Endothelial cell (in vitro differentiated cells): ENCODE measurements at regions not wholly inside any gene's neighbourhood (a gene's known extent, or its start where the extent isn't known, plus 50 kb on each side); places are given as distances from the start of the nearest gene placed in this dataset.

Source experiments
- DNase-seq: peaks from one replicate; pipeline ENCODE4 v3.0.0; 2021; ENCODE audit warnings: low spot score
- H3K27ac Mint-ChIP-seq: one replicate; pipeline ENCODE4 v1.8.0; 2021; ENCODE audit warnings: mixed read lengths, inconsistent platforms; ENCODE audit not compliant: unreplicated experiment
- H3K27me3 Mint-ChIP-seq: one replicate; pipeline ENCODE4 v1.8.0; 2021; ENCODE audit warnings: mild to moderate bottlenecking, moderate library complexity, mixed read lengths, inconsistent platforms; ENCODE audit not compliant: unreplicated experiment
- H3K36me3 Mint-ChIP-seq: one replicate; pipeline ENCODE4 v1.8.0; 2021; ENCODE audit warnings: mild to moderate bottlenecking, low read depth, mixed read lengths, inconsistent platforms; ENCODE audit not compliant: unreplicated experiment
- H3K4me1 Mint-ChIP-seq: one replicate; pipeline ENCODE4 v1.8.0; 2021; ENCODE audit warnings: mild to moderate bottlenecking, mixed read lengths, inconsistent platforms; ENCODE audit not compliant: unreplicated experiment
- H3K4me3 Mint-ChIP-seq: one replicate; pipeline ENCODE4 v1.8.0; 2021; ENCODE audit warnings: mild to moderate bottlenecking, mixed read lengths, inconsistent platforms; ENCODE audit not compliant: unreplicated experiment
- H3K9me3 Mint-ChIP-seq: one replicate; pipeline ENCODE4 v1.8.0; 2021; ENCODE audit warnings: mixed read lengths, inconsistent platforms; ENCODE audit not compliant: unreplicated experiment
- CTCF ChIP-seq: fragments of 200-600 bp; sonication (generic); IDR thresholded peaks from one replicate; pipeline ENCODE4 v1.5.0; 2021; ENCODE audit warnings: antibody characterized with exemption; ENCODE audit not compliant: unreplicated experiment

DNA sequence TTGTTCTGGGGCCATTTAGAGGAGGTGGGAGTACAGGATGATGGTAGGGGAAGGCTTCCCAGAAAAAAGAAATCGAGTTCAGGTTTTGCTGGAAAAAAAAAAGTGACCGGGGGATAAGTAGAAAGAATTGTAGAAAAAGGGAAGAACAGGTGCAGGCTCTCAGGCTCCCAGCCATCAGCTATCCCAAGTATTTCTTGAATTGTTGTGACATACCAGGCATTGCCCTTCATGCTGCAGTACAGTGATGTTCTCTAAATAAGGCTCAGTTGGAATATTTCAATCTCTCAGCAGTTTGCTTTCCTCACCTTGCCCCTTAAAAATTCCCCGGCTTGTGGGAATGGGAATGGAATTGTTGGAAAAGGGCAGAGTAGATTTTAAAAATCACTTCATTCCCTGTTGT, 82.5 kb upstream of the RGMA start:
- TF ChIP-seq CTCF: no peak
- Mint-ChIP-seq H3K9me3 (no peaks in the 10 kb centered on the region), H3K4me3 (no peak overlapping the region), H3K27me3 (peaks cover 5% of the 10 kb centered on the region), H3K36me3 (no peaks in the 10 kb centered on the region), H3K27ac (no peak overlapping the region), H3K4me1 (no peaks in the 10 kb centered on the region)
- no peak for DNase-seq

DNA sequence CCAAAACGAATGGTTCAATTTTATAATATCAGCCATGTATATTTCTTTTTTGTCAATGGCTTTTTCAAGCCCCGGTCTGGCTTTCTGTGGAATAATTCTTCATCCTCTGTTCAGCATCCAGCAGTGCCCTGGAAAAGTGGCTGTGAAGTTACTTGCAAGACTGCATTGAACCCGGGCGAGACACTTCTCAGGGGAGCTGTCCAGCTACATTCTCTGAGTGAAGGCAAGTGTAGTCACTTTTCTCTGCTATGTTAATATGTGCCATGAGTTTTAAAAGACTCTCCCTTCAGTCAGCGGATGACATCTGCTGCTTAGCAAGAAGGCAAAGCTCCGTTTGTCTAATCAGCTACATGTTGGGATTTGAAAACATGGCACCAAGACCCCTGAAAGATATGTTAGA, 81.3 kb upstream of the RGMA start:
- H3K4me3 Mint-ChIP-seq: no peak overlapping the region
- no peak for DNase-seq
- no peaks in the 10 kb centered on the region for H3K9me3 Mint-ChIP-seq
- no peak overlapping the region for H3K27ac Mint-ChIP-seq
- no peaks in the 10 kb centered on the region for H3K4me1 Mint-ChIP-seq
- no peaks in the 10 kb centered on the region for H3K36me3 Mint-ChIP-seq
- no peak for TF ChIP-seq CTCF
- H3K27me3 Mint-ChIP-seq: peaks cover 4% of the 10 kb centered on the region

DNA sequence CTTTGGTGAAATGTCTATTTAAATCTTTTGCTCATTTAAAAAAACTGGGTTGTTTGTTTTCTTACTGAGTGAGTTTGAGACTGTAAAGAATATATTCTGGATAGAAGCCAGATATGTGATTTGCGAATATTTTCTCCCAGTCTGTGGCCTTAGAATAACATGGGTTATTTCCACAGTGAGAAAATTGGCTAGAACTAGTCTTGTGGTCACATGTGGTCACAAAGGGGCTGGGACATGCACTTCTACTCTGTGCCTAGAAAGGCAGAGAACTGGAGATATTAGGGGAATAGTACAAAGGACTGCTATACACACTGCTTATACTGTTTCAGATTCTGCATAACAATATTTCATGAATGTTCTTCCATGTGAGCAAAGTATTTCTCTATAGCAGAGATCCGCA, 79.9 kb upstream of the RGMA start:
- no peak for DNase-seq
- H3K9me3 Mint-ChIP-seq: no peaks in the 10 kb centered on the region
- no peak overlapping the region for H3K4me3 Mint-ChIP-seq
- no peak for TF ChIP-seq CTCF
- H3K27ac Mint-ChIP-seq: no peak overlapping the region
- H3K36me3 Mint-ChIP-seq: no peaks in the 10 kb centered on the region
- H3K27me3 Mint-ChIP-seq: no peaks in the 10 kb centered on the region
- H3K4me1 Mint-ChIP-seq: no peaks in the 10 kb centered on the region

DNA sequence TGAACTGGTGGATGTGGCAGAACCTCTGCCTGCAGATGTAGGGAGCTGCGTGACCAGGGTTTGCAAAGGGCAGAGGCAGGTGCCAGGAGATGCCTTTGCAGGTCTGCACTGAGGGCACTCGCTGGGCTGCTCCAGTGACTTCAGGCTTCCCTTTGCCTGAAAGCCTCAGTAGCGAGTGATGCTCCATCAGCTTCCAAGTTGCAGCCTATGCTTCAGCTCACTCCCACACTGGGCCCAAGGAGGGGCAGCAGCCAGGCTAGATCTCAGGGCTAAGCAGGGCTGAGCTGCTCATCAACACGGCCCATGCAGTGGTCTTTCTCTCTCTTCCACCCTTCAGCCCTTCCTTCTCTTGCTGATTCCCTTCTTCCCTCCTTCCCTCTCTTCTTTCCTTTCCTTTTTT, 78.3 kb upstream of the RGMA start:
- Mint-ChIP-seq H3K4me3 (no peak overlapping the region), H3K36me3 (no peaks in the 10 kb centered on the region), H3K27ac (no peak overlapping the region), H3K9me3 (no peaks in the 10 kb centered on the region), H3K27me3 (no peaks in the 10 kb centered on the region), H3K4me1 (no peaks in the 10 kb centered on the region)
- no peak for DNase-seq
- TF ChIP-seq CTCF: no peak

GRCh38 chr15:93166675-93167074, 77.7 kb upstream of the RGMA start:
- no peak overlapping the region for H3K27ac Mint-ChIP-seq
- H3K4me1 Mint-ChIP-seq: no peaks in the 10 kb centered on the region
- H3K36me3 Mint-ChIP-seq: no peaks in the 10 kb centered on the region
- no peak for TF ChIP-seq CTCF
- H3K4me3 Mint-ChIP-seq: no peak overlapping the region
- no peaks in the 10 kb centered on the region for H3K9me3 Mint-ChIP-seq
- DNase-seq: no peak
- H3K27me3 Mint-ChIP-seq: no peaks in the 10 kb centered on the region
